T-helper 2 cell treated with Interferon-gamma antibody and Interleukin-4, amounts not matched to agents 100 ng/mL and 5 ng/mL, for 36 hours (primary cell): ENCODE measurements at regions not wholly inside any gene's neighbourhood (a gene's known extent, or its start where the extent isn't known, plus 50 kb on each side); places are given as distances from the start of the nearest gene placed in this dataset.

Experiments used
- intact Hi-C: fragments of 100-400 bp; cut with micrococcal nuclease; formaldehyde crosslinking; loops from one replicate; pipeline ENCODE4 v1.15.1; 2023

- intact Hi-C loops = loop anchor here (1.0 to 5.0 kb wide), 10 partner anchors 17 to 731 kb away; partner anchors contain the start of genes AFTPH, CEP68 and SERTAD2
These were observed 114.2 kb upstream of the SERTAD2 start for GRCh38 chr2:64767670-64768468.

- intact Hi-C loops = loop anchor here (5.0 kb wide), 3 partner anchors 99 to 731 kb away; partner anchors contain the start of gene CEP68
These were observed 114.8 kb upstream of the SERTAD2 start for GRCh38 chr2:64768491-64769005.

GRCh38 chr2:64769392-64770044, 115.8 kb upstream of the SERTAD2 start:
- intact Hi-C loops = loop anchor here (5.0 kb wide), 3 partner anchors 98 to 732 kb away; partner anchors contain the start of gene CEP68

GRCh38 chr2:64770137-64770780, 116.5 kb upstream of the SERTAD2 start:
- intact Hi-C loops = no loop called here

GRCh38 chr2:64770781-64771334, 117.1 kb upstream of the SERTAD2 start:
- intact Hi-C loops = no loop called here

- intact Hi-C loops = no loop called here
These were observed 118.0 kb upstream of the SERTAD2 start for GRCh38 chr2:64771737-64772136.

- intact Hi-C loops = no loop called here
These were observed 119.9 kb upstream of the SERTAD2 start for GRCh38 chr2:64773461-64774118.

- intact Hi-C loops = no loop called here
These were observed 124.1 kb upstream of the SERTAD2 start for GRCh38 chr2:64777841-64778240.

- intact Hi-C loops = no loop called here
These were observed 125.5 kb upstream of the SERTAD2 start for GRCh38 chr2:64779117-64779690.

GRCh38 chr2:64780041-64780440, 126.3 kb upstream of the SERTAD2 start:
- intact Hi-C loops = no loop called here

GRCh38 chr2:64781711-64782390, 128.1 kb upstream of the SERTAD2 start:
- intact Hi-C loops = no loop called here

- intact Hi-C loops = no loop called here
These were observed 130.7 kb upstream of the SERTAD2 start for GRCh38 chr2:64784168-64785061.

- intact Hi-C loops = no loop called here
These were observed 131.5 kb upstream of the SERTAD2 start for GRCh38 chr2:64785245-64785644.

GRCh38 chr2:64786343-64787018, 132.8 kb upstream of the SERTAD2 start:
- intact Hi-C loops = no loop called here

- intact Hi-C loops = no loop called here
These were observed 133.3 kb upstream of the SERTAD2 start for GRCh38 chr2:64787019-64787365.

GRCh38 chr2:64787698-64788097, 134.0 kb upstream of the SERTAD2 start:
- intact Hi-C loops = no loop called here

- intact Hi-C loops = no loop called here
These were observed 136.0 kb upstream of the SERTAD2 start for GRCh38 chr2:64789466-64790320.

GRCh38 chr2:64792300-64792699, 138.6 kb upstream of the SERTAD2 start:
- intact Hi-C loops = no loop called here
